SK-MEL-5 (cell line): ENCODE measurements at regions not wholly inside any gene's neighbourhood (a gene's known extent, or its start where the extent isn't known, plus 50 kb on each side); places are given as distances from the start of the nearest gene placed in this dataset.
A peak's percentile ranks its signal among the peaks of the same experiment; 100 is the strongest.

ENCODE experiments used
- DNase-seq: peaks from one replicate; pipeline ENCODE4 v3.0.0-alpha.2; 2016; ENCODE audit warnings: low read depth, low spot score
- in situ Hi-C: cut with HindIII; loops from 2 replicates; pipeline ENCODE4 v1.10.0; 2016; ENCODE audit warnings: low sequenced_read_pairs, high pct_unique_total_duplicates, low pct_unique_long_range_greater_than_20kb

- in situ Hi-C loops, result no loop called here
- DNase-seq, result no peak
Observed at GRCh38 chr20:34163307-34163706, 51.3 kb upstream of the EIF2S2 start.

GRCh38 chr20:34164381-34164984 is 52.4 kb upstream of the EIF2S2 start:
- no peak for DNase-seq
- in situ Hi-C loops, result no loop called here

- DNase-seq, result peak; percentile 56
- in situ Hi-C loops, result no loop called here
Observed at GRCh38 chr20:34165018-34165619, 53.1 kb upstream of the EIF2S2 start.

GRCh38 chr20:34171640-34172039 is 59.6 kb upstream of the EIF2S2 start:
- no peak for DNase-seq
- in situ Hi-C loops, result no loop called here

GRCh38 chr20:34172926-34173325 is 60.9 kb upstream of the EIF2S2 start:
- no peak for DNase-seq
- in situ Hi-C loops, result no loop called here

- DNase-seq, result no peak
- in situ Hi-C loops, result no loop called here
Observed at GRCh38 chr20:34175079-34175478, 63.0 kb upstream of the EIF2S2 start.

GRCh38 chr20:34175879-34176278 is 63.8 kb upstream of the EIF2S2 start:
- in situ Hi-C loops, result no loop called here
- DNase-seq, result peak; percentile 32

- in situ Hi-C loops, result no loop called here
- DNase-seq, result no peak
Observed at GRCh38 chr20:34177052-34177451, 64.2 kb upstream of the ASIP start.

GRCh38 chr20:34179637-34180360 is 61.4 kb upstream of the ASIP start:
- DNase-seq, result no peak
- in situ Hi-C loops, result no loop called here

GRCh38 chr20:34180460-34181120 is 60.6 kb upstream of the ASIP start:
- no peak for DNase-seq
- in situ Hi-C loops, result no loop called here

GRCh38 chr20:34181484-34181883 is 59.7 kb upstream of the ASIP start:
- in situ Hi-C loops, result no loop called here
- DNase-seq, result no peak

- no peak for DNase-seq
- in situ Hi-C loops, result no loop called here
Observed at GRCh38 chr20:34185766-34186620, 55.2 kb upstream of the ASIP start.

GRCh38 chr20:34189572-34190163 is 51.6 kb upstream of the ASIP start:
- DNase-seq, result no peak
- in situ Hi-C loops, result no loop called here

- no peak for DNase-seq
- in situ Hi-C loops, result no loop called here
Observed at GRCh38 chr20:34190262-34190661, 51.0 kb upstream of the ASIP start.

- DNase-seq, result peak; percentile 87
- in situ Hi-C loops, result no loop called here
Observed at GRCh38 chr20:34190679-34191090, 50.5 kb upstream of the ASIP start.
